ENCODE measurements at regions not wholly inside any gene's neighbourhood (a gene's known extent, or its start where the extent isn't known, plus 50 kb on each side); places are given as distances from the start of the nearest gene placed in this dataset.

DNA sequence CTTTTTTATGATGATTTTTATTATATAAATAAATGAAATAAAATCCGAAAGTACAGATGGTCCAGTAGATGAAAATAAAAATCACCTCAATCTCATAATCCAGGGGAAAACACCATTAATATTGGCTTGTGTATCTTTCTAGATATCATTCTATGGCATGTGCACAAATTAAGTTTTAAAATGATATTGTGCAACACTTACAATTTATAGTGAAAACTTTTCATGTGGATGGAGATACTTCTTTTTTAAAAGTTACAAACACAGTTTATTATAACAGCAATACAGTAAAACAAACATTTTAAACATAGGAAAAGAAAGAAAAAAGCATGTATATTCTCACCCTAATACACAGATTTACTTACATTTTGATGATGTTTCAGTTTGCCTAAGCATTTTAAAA lies 98.9 kb upstream of the RMST start:
- Histone ChIP-seq H3K9me2 (ENCODE audit: insufficient read depth) (no peaks in the 10 kb centered on the region), H3K9ac (ENCODE audit: low read length) (no peak overlapping the region), H3K9me3 (ENCODE audit: control insufficient read depth in 1 of 2, insufficient read depth in 1 of 2, low read depth in 1 of 2, low read length in 2 of 2) (no peaks in the 10 kb centered on the region), H4K20me1 (ENCODE audit: insufficient read depth) (no peaks in the 10 kb centered on the region), H3K27ac (ENCODE audit: low read depth, low read length) (no peak overlapping the region), H3K4me1 (ENCODE audit: control insufficient read depth in 1 of 2, insufficient read depth in 2 of 2, low read length in 2 of 2) (no peaks in the 10 kb centered on the region), H3K79me2 (ENCODE audit: insufficient read depth, low read length) (no peaks in the 10 kb centered on the region), H2AFZ (ENCODE audit: low read depth, low read length, poor library complexity, severe bottlenecking) (no peak overlapping the region), H3K4me2 (ENCODE audit: low read length) (no peak overlapping the region), H3K27me3 (ENCODE audit: insufficient read depth, low read length) (peaks cover 5% of the 10 kb centered on the region; the same call in 1 of the 2 replicates), H3K4me3 (replicated peaks in 1 of 2; ENCODE audit: low read depth in 1 of 2, low read length in 2 of 2) (no peak overlapping the region), H3K36me3 (ENCODE audit: control insufficient read depth in 1 of 2, insufficient read depth in 2 of 2, low read length in 2 of 2) (no peaks in the 10 kb centered on the region)
- ATAC-seq (no peak), DNase-seq (ENCODE audit: low read depth, low spot score) (no peak)
- no TSS peak for BruUV-seq (replicated peaks)
- POLR2A ChIA-PET, result no interaction called here
- intact Hi-C loops (cut with micrococcal nuclease), result no loop called here
- TF ChIP-seq SP1 (IDR thresholded peaks at IDR 0.05; ENCODE audit: low read depth), result no peak
- no peak for TF ChIP-seq SIN3A (IDR thresholded peaks at IDR 0.05; ENCODE audit: low read depth)
- TF ChIP-seq, protein P1, sequence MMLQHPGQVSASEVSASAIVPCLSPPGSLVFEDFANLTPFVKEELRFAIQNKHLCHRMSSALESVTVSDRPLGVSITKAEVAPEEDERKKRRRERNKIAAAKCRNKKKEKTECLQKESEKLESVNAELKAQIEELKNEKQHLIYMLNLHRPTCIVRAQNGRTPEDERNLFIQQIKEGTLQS (IDR thresholded peaks at IDR 0.05), result no peak
- no peak for TF ChIP-seq POLR2AphosphoS5 (IDR thresholded peaks at IDR 0.05; ENCODE audit: low read depth, low read length)
- TF ChIP-seq, protein P2, sequence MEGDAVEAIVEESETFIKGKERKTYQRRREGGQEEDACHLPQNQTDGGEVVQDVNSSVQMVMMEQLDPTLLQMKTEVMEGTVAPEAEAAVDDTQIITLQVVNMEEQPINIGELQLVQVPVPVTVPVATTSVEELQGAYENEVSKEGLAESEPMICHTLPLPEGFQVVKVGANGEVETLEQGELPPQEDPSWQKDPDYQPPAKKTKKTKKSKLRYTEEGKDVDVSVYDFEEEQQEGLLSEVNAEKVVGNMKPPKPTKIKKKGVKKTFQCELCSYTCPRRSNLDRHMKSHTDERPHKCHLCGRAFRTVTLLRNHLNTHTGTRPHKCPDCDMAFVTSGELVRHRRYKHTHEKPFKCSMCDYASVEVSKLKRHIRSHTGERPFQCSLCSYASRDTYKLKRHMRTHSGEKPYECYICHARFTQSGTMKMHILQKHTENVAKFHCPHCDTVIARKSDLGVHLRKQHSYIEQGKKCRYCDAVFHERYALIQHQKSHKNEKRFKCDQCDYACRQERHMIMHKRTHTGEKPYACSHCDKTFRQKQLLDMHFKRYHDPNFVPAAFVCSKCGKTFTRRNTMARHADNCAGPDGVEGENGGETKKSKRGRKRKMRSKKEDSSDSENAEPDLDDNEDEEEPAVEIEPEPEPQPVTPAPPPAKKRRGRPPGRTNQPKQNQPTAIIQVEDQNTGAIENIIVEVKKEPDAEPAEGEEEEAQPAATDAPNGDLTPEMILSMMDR (IDR thresholded peaks at IDR 0.05 in 2 of 3, conservative IDR thresholded peaks at IDR 0.05 in 1 of 3; ENCODE audit: borderline replicate concordance in 1 of 3, insufficient read depth in 1 of 3, low read depth in 2 of 3, low read length in 2 of 3), result no peak
- TF ChIP-seq FOSL1 (IDR thresholded peaks at IDR 0.05; ENCODE audit: low read depth), result no peak
- no peak for TF ChIP-seq YY1 (IDR thresholded peaks at IDR 0.05; ENCODE audit: extremely low read depth, insufficient replicate concordance, low read depth, low read length)
- TF ChIP-seq ELF1 (IDR thresholded peaks at IDR 0.05; ENCODE audit: borderline replicate concordance, low read depth), result no peak
- TF ChIP-seq REST (IDR thresholded peaks at IDR 0.05; ENCODE audit: low read depth), result no peak
- no peak for TF ChIP-seq EZH2 (IDR thresholded peaks at IDR 0.05)
- no peak for TF ChIP-seq POLR2A (IDR thresholded peaks at IDR 0.05; ENCODE audit: borderline replicate concordance, extremely low read depth, insufficient read depth, insufficient read length)
- TF ChIP-seq CEBPB (IDR thresholded peaks at IDR 0.05; ENCODE audit: low read depth), result no peak
- no peak for TF ChIP-seq EGR1 (IDR thresholded peaks at IDR 0.05; ENCODE audit: low read depth)
- TF ChIP-seq JUND (IDR thresholded peaks at IDR 0.05), result no peak
- TF ChIP-seq, protein P3, sequence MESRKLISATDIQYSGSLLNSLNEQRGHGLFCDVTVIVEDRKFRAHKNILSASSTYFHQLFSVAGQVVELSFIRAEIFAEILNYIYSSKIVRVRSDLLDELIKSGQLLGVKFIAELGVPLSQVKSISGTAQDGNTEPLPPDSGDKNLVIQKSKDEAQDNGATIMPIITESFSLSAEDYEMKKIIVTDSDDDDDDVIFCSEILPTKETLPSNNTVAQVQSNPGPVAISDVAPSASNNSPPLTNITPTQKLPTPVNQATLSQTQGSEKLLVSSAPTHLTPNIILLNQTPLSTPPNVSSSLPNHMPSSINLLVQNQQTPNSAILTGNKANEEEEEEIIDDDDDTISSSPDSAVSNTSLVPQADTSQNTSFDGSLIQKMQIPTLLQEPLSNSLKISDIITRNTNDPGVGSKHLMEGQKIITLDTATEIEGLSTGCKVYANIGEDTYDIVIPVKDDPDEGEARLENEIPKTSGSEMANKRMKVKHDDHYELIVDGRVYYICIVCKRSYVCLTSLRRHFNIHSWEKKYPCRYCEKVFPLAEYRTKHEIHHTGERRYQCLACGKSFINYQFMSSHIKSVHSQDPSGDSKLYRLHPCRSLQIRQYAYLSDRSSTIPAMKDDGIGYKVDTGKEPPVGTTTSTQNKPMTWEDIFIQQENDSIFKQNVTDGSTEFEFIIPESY (IDR thresholded peaks at IDR 0.05; ENCODE audit: extremely low read depth, insufficient replicate concordance, low read length), result no peak
- CTCF ChIA-PET, result no interaction called here
- RAD21 ChIA-PET (ENCODE audit: low non-redundant PET in 1 of 2, low total read pairs in 2 of 2, uncharacterized antibody in 2 of 2, unreplicated experiment in 2 of 2), result no interaction called here

Data from HCT116 (cell line).